ENCODE measurements at regions not wholly inside any gene's neighbourhood (a gene's known extent, or its start where the extent isn't known, plus 50 kb on each side); places are given as distances from the start of the nearest gene placed in this dataset.
"Not testable (repeated sequence)": the region's sequence is repeated elsewhere in the genome, so short reads cannot be mapped to it uniquely, and the experiment has no call there.

DNA sequence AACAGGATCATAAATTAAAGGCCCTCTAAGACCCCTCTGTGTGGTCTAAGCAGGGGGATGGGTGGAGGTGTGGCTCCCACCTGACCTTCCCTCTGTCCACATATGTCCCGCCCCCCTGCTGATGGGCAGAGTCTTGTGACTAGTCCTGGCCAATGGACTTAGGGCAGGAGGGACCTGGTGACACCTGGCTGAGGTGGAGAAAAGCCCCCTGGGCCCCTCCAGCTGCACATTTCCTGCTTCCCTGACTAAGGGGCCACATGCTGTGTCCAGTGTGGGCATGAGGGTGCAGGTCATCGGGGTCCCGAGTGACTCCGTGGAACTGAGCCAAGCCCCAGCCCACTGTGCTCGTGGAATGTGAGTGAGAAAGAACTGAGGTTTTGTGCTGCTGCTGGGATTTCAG lies 254.7 kb downstream of the ADGRD1 start:
- H3K4me1 Mint-ChIP-seq (ENCODE audit: low read depth), result peaks cover 14% of the 10 kb centered on the region
- no peaks in the 10 kb centered on the region for H3K27me3 Mint-ChIP-seq
- peaks cover 9% of the 10 kb centered on the region for H3K9me3 Mint-ChIP-seq (ENCODE audit: low read depth)
- no peak overlapping the region for H3K4me3 Mint-ChIP-seq
- H3K27ac Mint-ChIP-seq, result no peak overlapping the region
- H3K36me3 Mint-ChIP-seq, result no peaks in the 10 kb centered on the region

DNA sequence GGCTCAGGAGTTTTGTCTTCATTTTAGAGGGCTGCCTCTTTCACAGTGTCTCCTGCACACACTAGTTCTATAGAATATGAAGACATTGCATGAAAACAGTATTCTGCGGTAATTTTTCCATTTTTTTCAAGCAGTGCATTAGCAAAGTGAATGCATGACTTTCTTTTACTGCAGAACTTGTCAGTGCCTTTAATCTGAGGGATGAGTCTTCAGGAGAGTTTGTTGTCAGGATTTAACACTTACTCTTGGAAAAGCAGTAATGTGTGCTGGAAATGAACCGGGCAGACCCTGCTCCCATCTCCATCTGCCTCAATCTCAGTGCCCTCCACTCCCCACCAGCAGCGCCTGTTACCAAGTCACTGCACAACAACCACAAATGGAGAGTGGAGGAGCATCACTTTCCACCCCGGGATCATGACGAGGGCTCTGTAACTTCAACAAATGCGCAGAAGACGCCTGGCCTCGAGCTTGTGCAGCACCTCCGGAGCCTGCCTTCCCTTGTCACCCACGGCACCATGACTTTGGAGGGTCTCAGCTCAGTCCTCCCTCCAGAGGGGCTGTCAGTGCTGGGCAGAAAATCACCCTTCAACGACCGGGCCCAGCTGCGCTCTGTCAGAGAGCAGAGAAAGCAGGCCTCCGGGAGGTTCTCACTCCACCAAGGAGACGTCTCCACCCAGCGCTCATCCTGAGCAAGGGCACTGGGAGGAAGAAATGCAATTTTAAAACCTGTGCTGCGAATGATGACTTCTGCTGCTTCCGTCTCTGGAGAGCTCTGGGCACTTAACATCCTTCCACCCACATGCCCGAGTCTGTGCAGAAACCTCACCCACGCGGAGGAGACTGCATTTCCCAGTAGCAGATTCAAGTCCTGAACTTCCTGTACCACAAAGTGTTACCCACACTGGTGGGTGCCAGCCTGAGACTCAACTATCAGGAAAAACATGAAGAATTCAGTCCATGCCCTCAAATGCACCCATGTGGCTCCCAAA lies 255.7 kb downstream of the ADGRD1 start:
- Mint-ChIP-seq H3K36me3 (no peaks in the 10 kb centered on the region), H3K4me3 (no peak overlapping the region), H3K4me1 (ENCODE audit: low read depth) (peaks cover 14% of the 10 kb centered on the region), H3K27ac (no peak overlapping the region), H3K9me3 (ENCODE audit: low read depth) (peaks cover 9% of the 10 kb centered on the region), H3K27me3 (no peaks in the 10 kb centered on the region)

DNA sequence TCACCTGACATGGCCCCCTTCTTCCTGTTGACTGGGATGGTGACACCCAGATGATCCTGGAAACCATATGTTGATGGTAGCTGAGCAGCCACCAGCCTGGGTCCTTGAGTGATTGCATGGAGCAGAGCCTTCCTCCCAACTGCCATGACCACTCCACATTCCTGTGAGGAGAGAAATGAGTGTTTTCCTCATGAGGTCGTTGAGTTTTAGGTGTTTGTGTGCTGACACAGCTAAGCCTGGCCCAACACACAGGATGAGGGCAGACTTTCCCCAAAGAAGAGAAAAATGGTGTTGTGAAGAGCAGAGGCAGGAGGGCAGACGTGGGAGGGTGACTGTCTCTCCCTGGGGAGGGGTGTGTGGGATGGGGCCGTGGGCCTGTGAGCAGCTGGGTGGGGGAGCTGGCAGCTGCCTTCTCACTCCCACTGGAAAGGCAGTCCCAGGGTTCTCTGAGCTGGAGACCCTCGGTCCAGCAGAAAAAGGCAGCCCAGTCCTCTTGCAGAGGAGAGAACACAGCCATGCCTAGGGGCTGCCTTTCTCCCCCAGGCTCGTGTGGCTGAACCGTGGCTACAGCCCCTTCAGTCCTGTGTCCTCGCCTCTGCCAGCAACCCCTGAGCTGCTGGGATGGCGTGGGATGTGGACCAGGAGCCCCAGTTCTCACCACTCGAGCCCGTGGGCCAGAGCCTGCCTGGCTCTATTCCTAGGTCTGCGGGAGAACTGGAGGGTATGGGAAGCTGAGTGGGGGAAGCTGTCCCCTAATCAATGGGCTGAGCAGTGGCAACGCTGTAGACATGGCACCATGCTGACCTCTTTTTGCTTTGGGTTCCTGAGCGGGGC lies 257.0 kb downstream of the ADGRD1 start:
- Mint-ChIP-seq H3K9me3 (ENCODE audit: low read depth) (peaks cover 9% of the 10 kb centered on the region), H3K27ac (no peak overlapping the region), H3K27me3 (no peaks in the 10 kb centered on the region), H3K4me3 (no peak overlapping the region), H3K36me3 (no peaks in the 10 kb centered on the region), H3K4me1 (ENCODE audit: low read depth) (peaks cover 14% of the 10 kb centered on the region)

DNA sequence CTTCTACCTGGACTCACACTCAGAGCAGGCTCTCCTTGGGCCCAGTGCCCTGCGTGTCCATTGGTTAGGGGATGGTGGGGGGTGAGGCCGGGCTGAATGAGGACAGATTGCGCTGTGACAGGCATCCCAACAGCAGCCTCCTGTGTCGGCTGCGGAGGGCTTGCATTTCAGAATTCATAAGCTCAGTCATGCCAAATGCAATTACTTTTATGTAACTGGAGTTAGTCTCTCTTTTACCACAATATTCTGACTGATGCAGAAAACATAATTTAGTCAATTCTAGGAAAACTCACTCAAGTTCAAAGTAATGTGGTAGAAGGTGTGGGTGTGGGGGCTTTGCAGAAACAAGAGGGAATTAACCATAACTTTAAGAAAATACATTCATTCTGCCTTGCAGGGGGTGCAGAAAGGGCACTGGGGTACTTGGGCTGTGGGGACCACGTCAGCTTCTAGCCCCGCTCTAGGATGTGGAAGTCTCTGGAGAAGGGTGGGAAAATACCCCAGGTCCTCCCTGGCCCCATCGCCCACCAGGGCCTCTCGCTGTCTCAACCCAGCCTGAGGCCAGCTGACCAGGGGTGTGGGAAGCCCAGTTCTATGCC lies 257.7 kb downstream of the ADGRD1 start:
- Mint-ChIP-seq H3K27me3 (no peaks in the 10 kb centered on the region), H3K36me3 (no peaks in the 10 kb centered on the region), H3K4me1 (ENCODE audit: low read depth) (peaks cover 14% of the 10 kb centered on the region), H3K27ac (no peak overlapping the region), H3K4me3 (no peak overlapping the region), H3K9me3 (ENCODE audit: low read depth) (peaks cover 9% of the 10 kb centered on the region)

DNA sequence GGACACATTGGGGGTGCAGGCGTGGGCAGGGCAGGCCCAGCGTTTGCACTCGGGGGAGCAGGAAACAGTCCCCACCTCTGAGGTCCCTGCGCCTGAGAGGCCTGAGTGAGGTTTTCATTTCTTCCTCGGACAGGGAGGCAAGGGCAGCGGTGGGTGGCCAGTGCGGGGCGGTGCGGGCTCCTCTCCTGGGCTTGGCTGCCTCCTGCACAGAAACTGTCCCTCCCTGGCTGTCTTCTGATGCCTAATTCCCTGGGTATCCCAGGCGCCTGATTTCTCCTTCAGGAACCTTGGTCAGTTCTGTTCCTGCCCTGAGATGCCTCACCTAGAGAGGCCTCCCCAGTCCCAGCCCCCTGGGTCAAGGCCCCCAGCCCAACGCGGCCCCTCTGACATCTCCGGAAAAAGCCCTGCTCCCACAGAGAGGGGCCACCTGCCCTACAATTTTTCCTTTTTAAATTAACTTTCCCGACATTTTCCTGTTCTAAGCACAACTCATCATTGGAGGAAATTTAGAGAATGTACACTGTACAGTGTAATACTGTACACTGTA lies 260.3 kb downstream of the ADGRD1 start:
- peaks cover 16% of the 10 kb centered on the region for H3K4me1 Mint-ChIP-seq (ENCODE audit: low read depth)
- H3K4me3 Mint-ChIP-seq, result no peak overlapping the region
- no peaks in the 10 kb centered on the region for H3K36me3 Mint-ChIP-seq
- no peak overlapping the region for H3K27ac Mint-ChIP-seq
- peaks cover 9% of the 10 kb centered on the region for H3K9me3 Mint-ChIP-seq (ENCODE audit: low read depth)
- peaks cover 5% of the 10 kb centered on the region for H3K27me3 Mint-ChIP-seq

DNA sequence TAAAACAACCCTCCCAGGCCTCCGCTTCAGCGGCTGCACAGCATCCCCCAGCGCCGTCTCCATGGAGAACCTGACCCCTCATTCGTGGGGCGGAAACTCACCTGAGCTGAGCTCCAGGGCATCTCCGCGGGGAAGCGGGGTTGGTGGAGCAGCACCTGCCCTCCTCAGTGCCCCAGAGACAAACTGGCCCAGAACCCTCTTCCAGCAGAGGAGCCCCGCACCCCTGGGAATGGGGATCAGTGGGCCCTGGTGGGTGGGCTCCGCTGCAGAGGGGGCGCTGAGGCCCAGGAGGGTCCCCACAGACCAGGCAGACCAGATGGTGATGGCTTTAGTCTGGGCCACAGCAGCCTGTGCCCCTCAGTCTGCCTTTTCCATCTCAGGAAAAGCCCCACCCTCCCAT lies 261.2 kb downstream of the ADGRD1 start:
- not testable (repeated sequence) for H3K4me1 Mint-ChIP-seq (ENCODE audit: low read depth); H3K9me3 Mint-ChIP-seq (ENCODE audit: low read depth); H3K36me3 Mint-ChIP-seq; H3K27ac Mint-ChIP-seq; H3K4me3 Mint-ChIP-seq; H3K27me3 Mint-ChIP-seq

DNA sequence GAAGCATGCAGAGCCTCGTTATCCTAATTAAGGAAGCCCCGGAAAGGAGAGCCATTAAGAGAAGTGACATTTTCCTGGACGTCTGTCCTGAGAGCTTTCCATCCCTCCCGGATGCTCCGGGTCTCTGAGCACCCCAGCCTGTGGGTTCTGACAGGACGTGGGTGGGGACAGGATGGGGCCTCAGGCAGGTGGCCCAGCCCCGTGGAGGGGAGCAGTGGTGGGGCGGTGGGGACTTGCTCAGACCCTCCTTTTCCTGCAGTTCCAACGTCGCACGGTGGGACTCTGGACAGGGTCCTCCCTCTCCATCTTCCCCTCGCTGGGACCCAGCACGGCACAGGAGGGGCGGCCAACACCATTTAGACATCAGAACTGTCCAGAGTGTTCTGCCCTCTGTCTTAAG lies 262.9 kb downstream of the ADGRD1 start:
- not testable (repeated sequence) for H3K4me3 Mint-ChIP-seq; H3K9me3 Mint-ChIP-seq (ENCODE audit: low read depth); H3K4me1 Mint-ChIP-seq (ENCODE audit: low read depth); H3K27me3 Mint-ChIP-seq; H3K36me3 Mint-ChIP-seq; H3K27ac Mint-ChIP-seq

DNA sequence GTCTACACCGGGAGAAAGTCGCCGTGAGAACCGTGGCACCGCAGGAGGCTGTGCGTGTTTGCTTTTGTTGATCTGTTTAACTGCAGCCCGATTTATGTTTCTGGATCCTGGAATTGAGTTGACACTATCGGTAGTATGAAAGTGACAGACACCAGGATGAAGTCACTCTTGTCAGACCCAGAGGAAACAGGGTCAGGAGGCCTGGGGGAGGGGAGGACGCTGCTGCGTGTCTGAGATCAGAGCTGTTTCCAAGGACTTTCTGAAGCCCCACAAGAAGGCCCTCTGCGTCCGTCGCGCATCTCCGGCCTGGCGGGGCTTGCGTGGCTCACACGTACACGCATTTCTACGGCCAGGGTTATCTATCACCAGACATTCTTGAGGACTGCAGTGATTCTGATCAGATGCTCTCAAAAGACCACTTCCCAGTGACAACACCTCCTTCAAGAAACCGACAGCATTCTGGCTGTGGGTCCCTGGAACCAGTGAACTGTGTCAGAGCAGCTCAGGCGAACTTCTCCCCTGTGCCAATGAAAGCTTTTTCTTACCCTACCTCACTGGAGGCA lies 263.4 kb downstream of the ADGRD1 start:
- no peak overlapping the region for H3K27ac Mint-ChIP-seq
- peaks cover 4% of the 10 kb centered on the region for H3K4me1 Mint-ChIP-seq (ENCODE audit: low read depth)
- H3K4me3 Mint-ChIP-seq, result no peak overlapping the region
- H3K27me3 Mint-ChIP-seq, result peaks cover 5% of the 10 kb centered on the region
- H3K36me3 Mint-ChIP-seq, result no peaks in the 10 kb centered on the region
- H3K9me3 Mint-ChIP-seq (ENCODE audit: low read depth), result peaks cover 9% of the 10 kb centered on the region

DNA sequence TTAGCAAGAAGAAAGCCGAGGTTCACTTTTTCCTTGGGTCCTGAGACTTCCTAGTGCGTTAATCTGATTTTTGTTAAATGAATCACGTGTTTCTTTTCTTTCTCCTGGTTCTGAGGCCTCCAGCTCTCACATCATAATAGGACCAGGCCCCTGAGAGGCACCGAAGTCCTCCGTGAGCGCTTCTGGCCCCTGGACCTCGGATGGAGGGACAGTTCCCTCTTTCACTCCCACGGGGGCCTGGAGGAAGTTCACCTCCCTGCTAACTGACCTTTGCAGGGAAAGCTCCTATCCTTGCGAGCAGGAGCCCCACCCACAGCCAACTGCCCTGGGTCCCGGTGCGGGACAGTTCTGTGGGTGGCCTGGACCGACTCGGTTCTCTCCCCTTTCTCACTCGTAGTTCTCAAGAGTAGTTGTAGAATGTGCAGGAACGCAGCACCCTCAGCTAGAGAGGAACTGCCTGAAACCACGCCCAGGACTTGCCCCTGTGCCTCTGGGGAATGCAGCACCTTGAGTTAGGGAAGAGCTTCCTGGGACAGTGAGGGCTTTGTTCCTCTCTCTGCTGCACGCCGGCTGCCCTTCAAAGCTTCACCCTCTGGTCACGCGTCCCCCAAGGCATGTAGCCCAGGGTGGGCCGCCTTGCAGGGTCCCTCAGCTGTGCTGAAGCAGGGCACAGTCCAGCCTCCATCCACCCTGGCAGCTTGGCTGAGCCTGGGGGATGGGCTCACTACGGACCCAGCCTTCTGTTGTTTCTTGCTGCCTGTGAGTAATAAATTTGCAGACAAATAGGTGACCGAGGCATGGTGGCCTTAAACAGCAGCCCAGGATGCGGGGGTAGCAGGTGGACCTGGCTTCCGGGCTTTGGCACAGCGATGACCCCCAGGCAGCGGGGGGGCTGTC lies 264.6 kb downstream of the ADGRD1 start:
- H3K4me1 Mint-ChIP-seq (ENCODE audit: low read depth), result peaks cover 10% of the 10 kb centered on the region
- H3K27me3 Mint-ChIP-seq, result peaks cover 5% of the 10 kb centered on the region
- no peaks in the 10 kb centered on the region for H3K36me3 Mint-ChIP-seq
- H3K9me3 Mint-ChIP-seq (ENCODE audit: low read depth), result peaks cover under 1% of the 10 kb centered on the region
- H3K27ac Mint-ChIP-seq, result no peak overlapping the region
- no peak overlapping the region for H3K4me3 Mint-ChIP-seq

DNA sequence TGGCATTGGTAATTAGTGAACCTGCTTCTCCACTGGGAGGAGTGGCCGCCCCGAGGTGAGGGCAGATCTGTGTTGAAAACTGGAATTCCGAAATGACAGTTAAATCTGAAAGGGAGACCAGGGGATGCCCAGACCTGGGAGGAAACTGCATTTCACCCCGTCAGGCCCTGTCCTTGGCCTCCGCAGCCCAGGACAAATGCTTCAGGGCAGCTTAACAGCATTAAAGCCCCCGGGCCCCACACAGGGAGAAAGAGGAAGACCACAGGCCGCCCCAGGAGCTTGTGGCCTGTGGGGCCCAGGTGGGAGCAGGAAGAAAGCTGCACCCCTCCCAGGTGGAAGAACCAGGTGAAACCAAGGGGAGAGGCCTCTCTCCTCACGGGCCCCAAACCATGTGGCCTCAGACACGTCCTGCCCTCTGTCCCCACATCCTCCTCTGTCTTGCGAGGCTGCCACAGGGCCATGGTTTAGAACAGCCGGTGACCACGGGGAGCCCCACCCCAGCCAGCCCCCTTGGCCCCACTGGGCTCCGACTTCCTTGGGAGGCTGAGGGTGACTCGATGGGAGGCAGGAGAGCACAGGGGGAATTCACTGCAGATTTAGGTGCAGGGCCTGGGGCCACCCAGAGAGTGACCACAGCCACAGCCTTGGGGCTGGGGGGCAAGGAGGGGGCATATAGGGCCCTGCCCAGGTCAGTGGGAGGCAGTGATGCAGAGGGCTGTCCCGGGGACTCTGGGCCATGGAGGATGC lies 265.4 kb downstream of the ADGRD1 start:
- H3K27me3 Mint-ChIP-seq, result peaks cover 5% of the 10 kb centered on the region

DNA sequence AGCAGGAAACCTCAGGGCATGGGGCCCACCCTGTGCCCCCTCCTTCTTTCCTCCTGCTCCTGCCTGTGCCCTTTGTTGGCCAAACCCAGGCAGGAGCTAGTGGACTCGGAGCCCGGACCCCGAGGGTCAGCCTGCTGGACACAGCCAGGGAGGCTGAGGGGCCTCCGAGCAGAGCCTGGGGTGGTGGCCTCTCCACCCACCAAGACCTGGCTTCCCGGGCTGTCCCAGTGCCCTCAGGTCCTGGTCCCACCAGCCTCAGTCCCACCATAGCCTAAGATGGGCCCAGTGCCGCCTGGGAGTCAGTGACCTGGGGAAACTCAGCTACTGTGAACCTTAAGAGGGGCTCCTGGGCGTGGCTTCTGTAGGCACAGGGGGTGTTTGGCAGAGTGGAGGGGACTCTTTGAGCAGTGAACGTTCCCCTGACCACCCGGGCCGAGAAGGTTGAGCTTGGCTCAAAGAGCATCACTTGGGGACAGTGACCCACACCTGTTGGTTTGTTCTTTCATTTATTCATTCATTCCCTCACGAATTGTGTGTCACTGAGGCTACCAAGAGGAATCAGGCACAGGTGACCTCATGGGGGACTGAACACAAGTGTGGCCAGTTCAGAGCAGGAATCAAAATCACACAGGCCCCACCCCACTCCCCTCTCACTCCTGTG lies 266.1 kb downstream of the ADGRD1 start:
- Mint-ChIP-seq H3K4me1 (ENCODE audit: low read depth) (peaks cover 10% of the 10 kb centered on the region), H3K27me3 (peaks cover 5% of the 10 kb centered on the region), H3K36me3 (no peaks in the 10 kb centered on the region), H3K9me3 (ENCODE audit: low read depth) (no peaks in the 10 kb centered on the region), H3K4me3 (no peak overlapping the region), H3K27ac (no peak overlapping the region)

More for the DNA sequence above, 265.4 kb downstream of the ADGRD1 start:
- no peaks in the 10 kb centered on the region for H3K9me3 Mint-ChIP-seq (ENCODE audit: low read depth)
- no peak overlapping the region for H3K27ac Mint-ChIP-seq
- H3K36me3 Mint-ChIP-seq, result no peaks in the 10 kb centered on the region
- H3K4me1 Mint-ChIP-seq (ENCODE audit: low read depth), result peaks cover 10% of the 10 kb centered on the region
- H3K4me3 Mint-ChIP-seq, result no peak overlapping the region

DNA sequence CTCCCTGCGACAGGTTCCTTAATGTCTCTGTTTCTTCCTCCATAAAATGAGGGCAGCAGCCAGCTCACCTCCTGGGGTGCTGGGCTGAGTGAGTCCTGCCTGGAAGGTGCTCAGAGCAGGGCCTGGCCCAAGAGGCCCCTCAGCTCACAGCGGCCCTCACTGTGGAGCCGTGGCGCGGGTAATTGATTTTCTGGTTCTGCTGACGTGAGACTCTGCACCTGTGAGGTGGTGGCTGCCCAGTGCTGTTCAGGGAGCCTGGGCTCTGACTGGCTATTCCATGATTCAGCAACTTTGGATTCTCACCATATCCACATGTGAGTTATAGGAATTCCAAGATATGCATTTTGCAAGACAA lies 266.6 kb downstream of the ADGRD1 start:
- H3K4me1 Mint-ChIP-seq (ENCODE audit: low read depth), result peaks cover 10% of the 10 kb centered on the region
- no peaks in the 10 kb centered on the region for H3K36me3 Mint-ChIP-seq
- H3K4me3 Mint-ChIP-seq, result no peak overlapping the region
- peaks cover 5% of the 10 kb centered on the region for H3K27me3 Mint-ChIP-seq
- no peak overlapping the region for H3K27ac Mint-ChIP-seq
- no peaks in the 10 kb centered on the region for H3K9me3 Mint-ChIP-seq (ENCODE audit: low read depth)

All from activated naive CD8-positive, alpha-beta T cell (primary cell).